ENCODE measurements at regions not wholly inside any gene's neighbourhood (a gene's known extent, or its start where the extent isn't known, plus 50 kb on each side); places are given as distances from the start of the nearest gene placed in this dataset.

- TF ChIP-seq CTCF (conservative IDR thresholded peaks at IDR 0.05; ENCODE audit: low read depth, low read length): no peak
- TF ChIP-seq EZH2 (IDR thresholded peaks at IDR 0.05; ENCODE audit: borderline replicate concordance, low read depth, low read length, poor library complexity, severe bottlenecking): no peak
Measured at GRCh38 chr17:34739386-34739785, 160.0 kb downstream of the TMEM132E start.

All from A673 (cell line).